IMR-90 (cell line): ENCODE measurements at regions not wholly inside any gene's neighbourhood (a gene's known extent, or its start where the extent isn't known, plus 50 kb on each side); places are given as distances from the start of the nearest gene placed in this dataset.

Experiments
- ATAC-seq: fragments of 200-7000 bp; cut with Tn5 transposase; 2 replicates; pipeline ENCODE4 v1.9.1; 2020; ENCODE audit warnings: low read depth, mild to moderate bottlenecking, moderate library complexity
- BruUV-seq: library from RNA; stranded (reverse); fragments of 400-500 nt; replicated peaks from 2 replicates; lab custom pipeline; 2021; lab: Mats Ljungman, UMichigan
- CTCF ChIA-PET: fragments of 300-600 bp; formaldehyde crosslinking; extraction: SDS; loops from one replicate; lab custom pipeline; 2021; ENCODE audit warnings: antibody characterized with exemption; lab: Yijun Ruan, JAX
- POLR2A ChIA-PET: fragments of 300-600 bp; sonication (Branson Sonifier 250); formaldehyde crosslinking; loops from one replicate; lab custom pipeline; 2022; ENCODE audit warnings: antibody characterized with exemption; ENCODE audit not compliant: unreplicated experiment; lab: Charles Lee
- DNase-seq: peaks from one replicate; pipeline ENCODE4 v3.0.0; 2013
- H2AFZ ChIP-seq: replicated peaks from 2 replicates; pipeline ENCODE3; 2013; ENCODE audit warnings: low read length, mild to moderate bottlenecking; ENCODE audit not compliant: poor library complexity
- H2AK5ac ChIP-seq: 2 replicates; pipeline ENCODE4 v1.6.1; 2013; ENCODE audit warnings: low read depth, low read length, inconsistent platforms
- H2AK9ac ChIP-seq: replicated peaks from 2 replicates; pipeline ENCODE3; 2013; ENCODE audit warnings: mild to moderate bottlenecking, low read depth, low read length, moderate library complexity; ENCODE audit not compliant: poor library complexity
- H2BK120ac ChIP-seq: 2 replicates; pipeline ENCODE4 v1.6.1; 2013; ENCODE audit warnings: low read depth, low read length, inconsistent platforms
- H2BK15ac ChIP-seq: 3 replicates; pipeline ENCODE4 v1.6.1; 2013; ENCODE audit warnings: low read depth, low read length, inconsistent platforms
- H2BK20ac ChIP-seq: 2 replicates; pipeline ENCODE4 v1.6.1; 2013; ENCODE audit warnings: low read depth, mild to moderate bottlenecking, inconsistent platforms, low read length, moderate library complexity
- H2BK5ac ChIP-seq: 2 replicates; pipeline ENCODE4 v1.6.1; 2013; ENCODE audit warnings: mild to moderate bottlenecking, low read depth, low read length, inconsistent platforms; ENCODE audit not compliant: poor library complexity, severe bottlenecking
- H3K14ac ChIP-seq: replicated peaks from 2 replicates; pipeline ENCODE4 v1.6.1; 2013; ENCODE audit warnings: low read depth, low read length, inconsistent platforms
- H3K18ac ChIP-seq: 2 replicates; pipeline ENCODE4 v1.6.1; 2013; ENCODE audit warnings: low read depth, low read length, control low read depth
- H3K23ac ChIP-seq: 2 replicates; pipeline ENCODE4 v1.6.1; 2013; ENCODE audit warnings: low read depth, low read length, inconsistent platforms
- H3K27ac ChIP-seq: 2 replicates; pipeline ENCODE4 v1.5.1; 2013; ENCODE audit warnings: mild to moderate bottlenecking, control low read depth, low read length; ENCODE audit not compliant: insufficient read depth
- H3K27me3 ChIP-seq: 2 replicates; pipeline ENCODE4 v1.6.1; 2013; ENCODE audit warnings: low read length; ENCODE audit not compliant: control insufficient read depth, insufficient read depth
- H3K36me3 ChIP-seq: 2 replicates; pipeline ENCODE4 v1.6.1; 2013; ENCODE audit warnings: low read length, mixed read lengths; ENCODE audit not compliant: control insufficient read depth, insufficient read depth
- H3K4ac ChIP-seq: 2 replicates; pipeline ENCODE4 v1.6.1; 2013; ENCODE audit warnings: low read depth, low read length, inconsistent platforms
- H3K4me1 ChIP-seq: 2 replicates; pipeline ENCODE4 v1.6.1; 2013; ENCODE audit warnings: low read length, mixed read lengths; ENCODE audit not compliant: control insufficient read depth, insufficient read depth
- H3K4me2 ChIP-seq: 2 replicates; pipeline ENCODE4 v1.6.1; 2013; ENCODE audit warnings: low read depth, mild to moderate bottlenecking, control low read depth, low read length, moderate library complexity
- H3K4me3 ChIP-seq: 2 replicates; pipeline ENCODE4 v1.5.1; 2013; ENCODE audit warnings: low read depth, mild to moderate bottlenecking, control low read depth, low read length, moderate library complexity; ENCODE audit not compliant: insufficient read depth
- H3K56ac ChIP-seq: 2 replicates; pipeline ENCODE4 v1.6.1; 2013; ENCODE audit warnings: low read length, inconsistent platforms; ENCODE audit not compliant: insufficient read depth; ENCODE audit errors: extremely low read depth
- H3K79me1 ChIP-seq, 2 experiments: 2 replicates each; pipeline ENCODE4 v1.6.1; 2013; ENCODE audit warnings: low read length in 2 of 2, inconsistent platforms in 1 of 2, low read depth in 1 of 2
- H3K9ac ChIP-seq: 2 replicates; pipeline ENCODE4 v1.6.1; 2013; ENCODE audit warnings: low read depth, low read length, control low read depth
- H3K9me1 ChIP-seq: 2 replicates; pipeline ENCODE4 v1.6.1; 2013; ENCODE audit warnings: low read length, inconsistent platforms; ENCODE audit not compliant: insufficient read depth
- H3K9me3 ChIP-seq: 2 replicates; pipeline ENCODE4 v1.6.1; 2013; ENCODE audit warnings: low read length; ENCODE audit not compliant: control insufficient read depth, insufficient read depth
- H4K20me1 ChIP-seq: 2 replicates; pipeline ENCODE4 v1.6.1; 2013; ENCODE audit warnings: low read length, inconsistent platforms; ENCODE audit not compliant: insufficient read depth
- H4K5ac ChIP-seq: 2 replicates; pipeline ENCODE4 v1.6.1; 2013; ENCODE audit warnings: mild to moderate bottlenecking, low read depth, low read length, control low read depth
- H4K8ac ChIP-seq, 2 experiments: 2 replicates each; pipeline ENCODE4 v1.6.1; 2013; ENCODE audit warnings: low read depth in 2 of 2, low read length in 2 of 2, control low read depth in 1 of 2, inconsistent platforms in 1 of 2
- H4K91ac ChIP-seq: 2 replicates; pipeline ENCODE4 v1.6.1; 2013; ENCODE audit warnings: low read depth, low read length, inconsistent platforms; ENCODE audit not compliant: insufficient read depth
- BHLHE40 ChIP-seq: fragments of 150-350 bp; IDR thresholded peaks from 2 replicates; pipeline ENCODE4 v1.6.1; 2016; ENCODE audit warnings: mild to moderate bottlenecking, low read depth, low read length
- CEBPB ChIP-seq: IDR thresholded peaks from 2 replicates; pipeline ENCODE4 v1.6.1; 2012; ENCODE audit warnings: low read depth, low read length, improper control_type of control experiment
- CHD1 ChIP-seq: IDR thresholded peaks from 2 replicates; pipeline ENCODE4 v1.6.1; 2012; ENCODE audit warnings: low read depth, low read length, improper control_type of control experiment
- CTCF ChIP-seq: conservative IDR thresholded peaks from 2 replicates; pipeline ENCODE4 v1.5.1; 2012; ENCODE audit warnings: mild to moderate bottlenecking, low read depth, low read length, improper control_type of control experiment
- ELK1 ChIP-seq: fragments of 150-350 bp; IDR thresholded peaks from 2 replicates; pipeline ENCODE4 v1.6.1; 2016; ENCODE audit warnings: low read depth, mild to moderate bottlenecking, low read length, moderate library complexity, borderline replicate concordance
- FOS ChIP-seq: fragments of 150-350 bp; IDR thresholded peaks from 2 replicates; pipeline ENCODE4 v1.6.1; 2016; ENCODE audit warnings: low read depth, low read length
- MAFK ChIP-seq: IDR thresholded peaks from 2 replicates; pipeline ENCODE4 v1.6.1; 2012; ENCODE audit warnings: low read depth, low read length, improper control_type of control experiment
- MAZ ChIP-seq: IDR thresholded peaks from 2 replicates; pipeline ENCODE4 v1.6.1; 2012; ENCODE audit warnings: low read depth, mild to moderate bottlenecking, low read length, improper control_type of control experiment, moderate library complexity, borderline replicate concordance
- MXI1 ChIP-seq: IDR thresholded peaks from 2 replicates; pipeline ENCODE4 v1.6.1; 2012; ENCODE audit warnings: low read depth, mild to moderate bottlenecking, low read length, moderate library complexity, borderline replicate concordance
- POLR2A ChIP-seq: IDR thresholded peaks from 2 replicates; pipeline ENCODE4 v1.6.1; 2012; ENCODE audit warnings: mild to moderate bottlenecking, low read depth, low read length
- RAD21 ChIP-seq: IDR thresholded peaks from 2 replicates; pipeline ENCODE4 v1.6.1; 2012; ENCODE audit warnings: low read length, improper control_type of control experiment
- RCOR1 ChIP-seq: IDR thresholded peaks from 2 replicates; pipeline ENCODE4 v1.6.1; 2012; ENCODE audit warnings: mild to moderate bottlenecking, low read length, improper control_type of control experiment; ENCODE audit not compliant: insufficient replicate concordance
- RFX5 ChIP-seq: IDR thresholded peaks from 2 replicates; pipeline ENCODE4 v1.8.0; 2012; ENCODE audit warnings: low read depth, mild to moderate bottlenecking, low read length, moderate library complexity
- SMC3 ChIP-seq: fragments of 150-350 bp; IDR thresholded peaks from 2 replicates; pipeline ENCODE4 v1.6.1; 2016; ENCODE audit warnings: low read depth, mild to moderate bottlenecking, antibody characterized with exemption, low read length, moderate library complexity
- WGBS, 2 experiments: methylation state at CpG; one replicate each; pipeline versions ENCODE4 v1.1.5 to v1.1.7; 2013; ENCODE audit warnings: missing lambda C conversion rate in 2 of 2; ENCODE audit not compliant: insufficient read length in 1 of 2; ENCODE audit errors: extremely low coverage in 2 of 2; 5-methylcytosine and 5-hydroxymethylcytosine counted together
- dilution Hi-C: fragments of 300-500 bp; cut with HindIII; formaldehyde crosslinking; loops from one replicate; pipeline ENCODE4 v1.14.3; 2018; ENCODE audit warnings: low sequenced_read_pairs; ENCODE audit not compliant: unreplicated experiment
- in situ Hi-C: fragments of 300-500 bp; cut with MboI; formaldehyde crosslinking; loops from 3 replicates; pipeline ENCODE4 v1.14.3; 2019; ENCODE audit warnings: low sequenced_read_pairs, inconsistent platforms, mixed read lengths
- intact Hi-C: fragments of 100-400 bp; cut with micrococcal nuclease; formaldehyde crosslinking; loops from 2 replicates; pipeline ENCODE4 v1.10.0; 2022
- TF ChIP-seq, protein P1 (sequence below): fragments of 150-350 bp; IDR thresholded peaks from 2 replicates; pipeline ENCODE4 v1.6.1; 2017; ENCODE audit warnings: mild to moderate bottlenecking, antibody characterized with exemption, low read length, low read depth

DNA sequence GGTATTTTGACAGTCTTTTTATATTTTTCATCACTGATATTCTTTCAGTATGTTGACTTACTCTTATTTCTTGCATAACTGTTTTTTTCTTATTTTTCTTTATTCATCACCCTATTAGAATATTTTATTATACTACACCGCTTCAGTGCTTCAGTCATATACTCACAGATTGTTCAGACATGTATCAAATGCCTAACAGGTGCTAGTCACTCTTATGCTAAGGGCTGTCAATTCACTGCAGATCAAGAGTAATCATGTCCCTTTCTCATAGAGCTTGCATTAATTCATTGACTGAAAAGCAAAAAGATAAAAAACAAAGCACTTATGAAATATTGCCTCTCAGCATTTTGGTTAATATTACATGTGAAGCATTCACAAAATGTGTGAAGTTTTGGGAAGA lies 1435.6 kb downstream of the STIM2 start:
- Histone ChIP-seq H3K56ac (no peak overlapping the region), H3K9me3 (no peaks in the 10 kb centered on the region), H3K4me3 (no peak overlapping the region), H3K9me1 (no peaks in the 10 kb centered on the region), H2AFZ (no peak overlapping the region), H4K20me1 (no peaks in the 10 kb centered on the region), H2BK20ac (no peak overlapping the region), H4K91ac (no peak overlapping the region), H4K8ac (no peak overlapping the region), H2BK5ac (no peak overlapping the region), H3K4ac (no peak overlapping the region), H3K14ac (no peak overlapping the region), H3K23ac (no peak overlapping the region), H2AK9ac (no peak overlapping the region), H2BK15ac (no peak overlapping the region), H4K5ac (no peak overlapping the region), H3K4me2 (no peak overlapping the region), H3K79me1 (no peaks in the 10 kb centered on the region), H3K4me1 (no peaks in the 10 kb centered on the region), H3K36me3 (no peaks in the 10 kb centered on the region), H2AK5ac (no peak overlapping the region), H2BK120ac (no peak overlapping the region), H3K9ac (no peak overlapping the region), H3K27me3 (no peaks in the 10 kb centered on the region), H3K27ac (no peak overlapping the region), H3K18ac (no peak overlapping the region)
- dilution Hi-C loops: no loop called here
- intact Hi-C loops: no loop called here
- DNase-seq (no peak), ATAC-seq (no peak)
- no peak for TF ChIP-seq CHD1
- no peak for TF ChIP-seq RFX5
- no peak for TF ChIP-seq RAD21
- no peak for TF ChIP-seq RCOR1
- TF ChIP-seq, protein P1, sequence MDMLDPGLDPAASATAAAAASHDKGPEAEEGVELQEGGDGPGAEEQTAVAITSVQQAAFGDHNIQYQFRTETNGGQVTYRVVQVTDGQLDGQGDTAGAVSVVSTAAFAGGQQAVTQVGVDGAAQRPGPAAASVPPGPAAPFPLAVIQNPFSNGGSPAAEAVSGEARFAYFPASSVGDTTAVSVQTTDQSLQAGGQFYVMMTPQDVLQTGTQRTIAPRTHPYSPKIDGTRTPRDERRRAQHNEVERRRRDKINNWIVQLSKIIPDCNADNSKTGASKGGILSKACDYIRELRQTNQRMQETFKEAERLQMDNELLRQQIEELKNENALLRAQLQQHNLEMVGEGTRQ: no peak
- TF ChIP-seq FOS: no peak
- TF ChIP-seq MXI1: no peak
- TF ChIP-seq SMC3: no peak
- no peak for TF ChIP-seq MAFK
- no peak for TF ChIP-seq CTCF
- TF ChIP-seq ELK1: no peak
- no peak for TF ChIP-seq CEBPB
- TF ChIP-seq POLR2A: no peak
- no peak for TF ChIP-seq MAZ
- no peak for TF ChIP-seq BHLHE40
- no TSS peak for BruUV-seq
- no CpG with 5 or more reads among the region's 1 CpG for WGBS, 2 experiments
- ChIA-PET CTCF (no interaction called here), POLR2A (no interaction called here)
- in situ Hi-C loops: no loop called here
